ENCODE measurements at regions not wholly inside any gene's neighbourhood (a gene's known extent, or its start where the extent isn't known, plus 50 kb on each side); places are given as distances from the start of the nearest gene placed in this dataset.

DNA sequence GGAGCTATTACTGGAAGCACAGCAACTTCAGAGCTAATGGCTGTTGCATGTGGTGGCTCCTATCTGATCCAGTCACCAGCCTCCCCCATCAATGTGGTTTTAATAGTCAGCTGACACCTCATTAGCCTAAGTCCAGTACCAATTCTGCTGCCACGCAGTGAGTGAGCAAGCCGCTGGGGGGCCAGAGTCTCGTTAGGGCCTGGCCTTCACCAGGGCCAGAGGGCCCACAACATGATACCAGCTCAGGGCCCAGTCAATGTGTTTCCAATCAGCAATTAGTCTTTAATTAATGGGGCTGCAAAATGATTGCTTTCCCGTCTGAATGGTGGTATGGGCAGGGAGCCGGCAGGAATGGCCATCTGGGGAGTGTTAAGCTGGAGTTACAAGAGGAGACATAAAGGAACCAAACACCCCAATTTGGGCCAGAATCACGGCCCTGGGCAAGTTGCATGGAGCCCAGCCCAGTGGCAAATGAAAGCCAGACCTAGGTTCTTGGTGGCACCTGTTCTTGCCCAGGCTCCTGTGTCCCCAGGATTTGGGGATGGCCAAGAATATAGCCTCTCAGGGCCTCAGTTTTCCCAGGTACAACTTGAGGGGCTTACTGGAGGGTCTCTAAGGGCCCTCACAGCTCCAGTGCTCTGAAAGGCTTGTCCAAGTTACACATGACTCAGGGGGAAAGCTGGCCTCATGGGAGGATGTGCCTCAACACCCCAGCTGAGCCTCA lies 119.2 kb downstream of the EFNB1 start:
- no peak for DNase-seq

DNA sequence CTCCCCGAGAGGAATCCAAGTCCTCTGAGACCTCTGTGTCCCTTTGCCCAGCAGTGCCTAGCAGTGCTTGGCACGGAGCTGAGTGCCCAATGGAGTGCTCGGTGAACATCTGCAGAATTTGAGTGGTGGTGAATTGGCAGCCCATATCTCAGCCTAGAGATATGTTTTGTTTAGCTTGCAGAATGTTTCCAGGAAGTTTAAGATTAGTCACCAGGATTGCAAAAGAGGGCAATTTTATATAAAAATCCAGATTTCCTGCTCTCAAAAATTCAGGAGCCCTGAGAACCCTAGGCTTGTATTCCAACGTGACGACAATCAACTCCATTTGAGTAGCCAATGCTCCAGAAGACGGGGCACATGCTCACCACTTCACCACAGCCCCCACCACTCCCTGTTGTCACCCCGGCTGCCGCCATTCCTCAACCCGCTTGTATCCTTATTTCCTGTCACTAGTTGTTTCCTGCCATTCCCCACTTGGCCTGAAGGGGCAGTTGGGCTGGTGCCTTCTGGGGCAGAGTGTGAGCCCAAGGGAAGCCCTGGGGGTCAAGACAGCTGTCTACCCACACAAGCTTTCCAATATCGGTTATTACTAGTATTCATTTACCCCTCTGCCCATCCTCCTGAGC lies 116.9 kb downstream of the EFNB1 start:
- DNase-seq = no peak

DNA sequence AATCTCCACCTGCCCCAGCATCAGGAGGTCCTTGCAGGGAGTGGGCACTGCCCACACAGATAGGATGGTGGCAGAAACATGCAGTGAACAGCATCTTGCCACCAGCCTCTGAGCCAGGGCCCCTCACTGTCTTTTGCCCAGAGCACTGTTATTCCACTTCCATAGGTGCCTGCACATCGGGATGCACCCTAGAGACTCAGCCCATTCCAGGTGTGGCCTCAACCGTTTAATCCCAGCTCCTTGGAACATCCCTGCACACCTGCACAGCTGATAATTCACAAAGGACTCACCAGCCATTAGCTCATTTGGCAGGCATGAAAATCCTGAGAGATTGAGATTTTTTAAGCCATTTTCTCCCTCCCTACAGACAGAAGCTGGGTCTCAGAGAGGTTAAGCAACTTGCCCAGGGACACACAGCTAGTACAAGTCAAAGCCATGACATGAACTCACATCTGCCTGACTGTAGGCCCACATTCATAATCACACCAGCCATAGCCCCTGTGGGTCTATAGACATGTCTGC lies 116.3 kb downstream of the EFNB1 start:
- DNase-seq = no peak

DNA sequence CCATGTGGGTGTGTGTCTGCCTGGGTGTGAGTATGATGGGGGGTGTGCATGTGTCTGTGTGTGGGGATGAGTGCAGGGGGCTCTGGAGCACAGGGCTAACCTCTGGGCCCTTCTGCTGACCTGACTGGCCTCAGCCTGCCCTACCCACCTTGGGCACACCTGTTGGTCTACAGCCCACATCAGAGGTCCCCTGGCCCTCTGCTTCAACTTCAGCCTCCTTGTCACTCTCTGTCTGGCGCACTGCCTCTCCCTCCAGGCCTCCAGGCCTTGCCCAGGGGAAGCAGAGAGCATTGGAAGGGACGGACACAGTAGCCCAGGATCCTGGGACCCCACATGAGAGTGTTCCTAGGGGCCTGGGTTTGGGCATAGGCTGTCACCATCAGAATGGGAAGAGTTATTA lies 115.4 kb downstream of the EFNB1 start:
- DNase-seq = no peak

DNA sequence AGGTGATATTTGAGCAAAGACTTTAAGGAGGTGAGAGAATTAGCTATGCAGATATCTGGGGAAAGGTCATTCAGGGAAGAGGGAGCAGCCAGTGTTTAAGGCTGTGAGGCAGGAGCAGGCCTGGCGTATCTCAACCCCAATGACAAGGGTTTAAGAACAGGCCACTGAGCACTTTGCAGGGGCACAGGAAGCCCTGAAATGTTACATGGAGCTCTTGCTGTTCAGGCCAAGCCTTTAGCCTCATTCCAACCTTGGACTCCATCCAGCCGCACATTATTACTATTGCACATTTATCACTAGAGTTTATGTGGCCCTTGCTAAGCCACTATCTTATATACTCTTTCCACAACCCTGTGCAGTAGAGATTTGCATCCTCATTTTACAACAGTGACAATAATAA lies 114.0 kb downstream of the EFNB1 start:
- peak in 1 of 2 donors; percentile 57 for DNase-seq

DNA sequence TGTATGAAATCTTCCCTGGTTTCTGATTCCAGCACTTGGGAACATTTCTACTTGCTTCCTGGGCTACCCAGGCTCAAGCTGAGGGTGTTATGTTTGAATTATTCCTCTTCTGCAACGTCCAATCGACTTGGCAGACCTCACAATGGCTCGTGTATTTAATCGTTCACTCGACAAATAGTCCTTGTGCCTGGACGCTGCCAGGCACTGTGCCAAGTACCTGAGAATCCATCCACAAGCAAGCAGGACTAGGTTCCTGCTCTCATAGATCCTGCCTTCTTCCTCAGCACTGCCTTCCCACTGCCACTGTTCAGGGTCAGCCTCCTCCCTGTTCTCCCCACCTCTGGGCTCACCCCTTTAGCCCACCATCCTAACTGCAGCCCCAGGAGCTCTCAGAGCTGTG lies 113.3 kb downstream of the EFNB1 start:
- DNase-seq = no peak

DNA sequence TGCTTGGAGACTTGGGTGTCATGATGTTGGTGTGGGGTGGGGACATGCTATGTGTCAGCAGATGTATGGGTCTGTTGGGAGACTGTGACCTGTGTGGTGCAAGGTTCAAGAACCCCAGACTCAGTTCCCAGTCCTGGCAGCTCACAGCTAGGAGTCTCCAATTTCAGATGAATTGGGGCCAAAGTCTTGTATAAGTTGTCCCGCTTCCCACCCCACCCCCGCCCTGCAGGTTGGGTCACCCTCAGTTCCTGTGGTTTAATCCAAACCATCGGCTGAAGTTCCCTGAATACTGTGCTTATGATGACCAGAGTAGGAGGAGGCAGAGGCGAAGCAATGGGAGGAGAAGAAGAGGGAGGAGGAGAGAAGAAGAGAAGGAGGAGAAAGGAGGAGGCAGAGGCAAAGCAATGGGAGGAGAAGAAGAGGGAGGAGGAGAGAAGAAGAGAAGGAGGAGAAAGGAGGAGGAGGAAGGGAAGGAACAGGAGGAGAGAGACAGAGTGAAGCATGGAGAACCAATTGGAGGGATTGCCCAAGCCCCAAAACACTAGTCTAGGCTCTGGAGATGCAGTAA lies 112.6 kb downstream of the EFNB1 start:
- DNase-seq = no peak

DNA sequence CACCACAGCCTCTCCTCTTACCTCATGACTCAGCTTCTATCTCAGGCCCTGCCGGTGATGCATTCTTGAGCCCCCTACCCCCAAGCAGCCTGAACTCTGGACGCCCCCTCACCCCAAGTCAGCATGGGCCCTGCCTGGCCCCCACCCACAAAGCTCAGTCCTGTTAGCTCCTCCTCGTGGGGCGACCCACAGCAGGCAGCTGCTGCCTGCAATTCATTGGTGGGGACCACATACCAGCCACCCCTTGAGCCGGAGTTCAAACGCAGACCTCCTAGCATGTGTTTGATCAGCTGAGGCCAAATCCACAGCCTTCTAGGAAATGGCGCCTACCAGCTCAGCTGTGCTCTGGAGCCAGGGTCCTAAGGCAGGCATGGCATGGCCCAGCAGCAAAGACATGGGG lies 111.8 kb downstream of the EFNB1 start:
- DNase-seq = no peak

DNA sequence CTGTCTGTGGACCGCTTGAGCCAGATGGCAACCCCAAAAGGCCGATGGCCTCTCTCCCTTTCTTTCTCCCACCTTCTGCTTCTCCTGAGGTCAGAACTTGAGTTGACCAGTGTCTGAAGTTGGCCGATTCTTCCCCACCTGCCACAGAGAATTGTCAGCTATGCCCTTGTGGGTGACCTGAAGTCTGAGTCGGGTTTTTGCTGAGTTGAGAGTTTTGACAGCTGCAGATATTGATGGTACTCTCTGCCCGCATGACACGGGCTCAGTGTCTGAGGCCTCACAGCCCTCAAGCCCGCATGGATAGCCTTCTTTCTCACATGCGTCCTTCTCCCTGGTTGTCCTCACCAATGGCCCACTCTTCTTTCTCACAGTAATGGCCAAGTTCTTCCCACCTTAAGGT lies 111.0 kb downstream of the EFNB1 start:
- DNase-seq = no peak

DNA sequence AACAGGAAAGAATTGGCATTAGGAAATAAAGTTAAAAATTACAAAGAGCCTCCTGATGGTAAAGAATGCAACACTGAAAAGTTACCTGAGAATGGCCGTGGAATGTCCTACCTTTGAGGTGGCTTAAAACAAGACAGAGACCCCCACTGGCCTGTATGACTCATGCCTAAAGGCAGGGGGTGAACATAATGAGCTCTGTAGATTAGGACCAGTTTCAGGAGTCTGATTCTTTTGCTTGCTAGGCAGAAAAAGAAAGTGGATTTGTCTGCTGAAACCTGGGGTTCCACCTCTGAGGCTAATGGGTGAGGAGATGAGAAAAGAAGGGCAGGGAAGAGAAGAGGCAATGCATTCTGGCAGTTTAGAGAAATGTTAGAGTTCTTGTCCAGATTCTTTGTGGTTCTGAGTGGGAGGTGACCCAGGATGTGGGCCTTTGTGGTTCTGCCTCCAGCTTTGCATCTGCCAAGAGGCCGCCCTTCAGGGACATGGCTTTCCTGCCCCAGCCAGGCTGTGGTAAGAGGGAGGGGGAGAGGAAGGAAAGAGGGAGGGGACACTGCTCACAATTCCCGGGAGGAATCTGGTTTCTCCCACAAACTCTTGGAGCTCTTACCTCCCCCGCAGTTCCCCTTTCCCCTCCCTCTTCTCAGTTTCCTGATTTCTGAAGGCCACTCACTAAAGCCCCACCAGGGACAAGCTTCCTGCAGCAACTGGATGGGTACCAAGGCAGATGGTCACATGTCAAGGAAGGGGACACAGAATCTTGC lies 109.6 kb downstream of the EFNB1 start:
- no peak for DNase-seq

DNA sequence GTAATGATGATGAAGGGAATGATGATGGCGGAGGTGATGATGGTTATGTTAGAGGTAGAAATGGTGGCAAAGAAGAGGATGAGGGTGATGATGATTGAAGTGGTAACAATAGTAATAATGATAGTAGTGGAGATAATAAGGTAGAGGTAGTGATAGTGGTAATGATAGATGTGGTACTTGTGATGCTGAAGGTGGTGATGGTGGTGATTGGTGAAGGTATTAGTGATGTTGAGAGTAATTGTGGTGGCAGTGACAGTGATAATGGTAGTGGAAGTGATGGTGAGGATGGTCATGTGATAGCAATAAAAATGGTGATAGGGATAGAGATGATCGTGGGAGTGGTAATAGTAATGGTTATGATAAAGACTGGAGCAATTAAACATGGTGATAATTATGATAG lies 108.8 kb downstream of the EFNB1 start:
- DNase-seq = no peak

DNA sequence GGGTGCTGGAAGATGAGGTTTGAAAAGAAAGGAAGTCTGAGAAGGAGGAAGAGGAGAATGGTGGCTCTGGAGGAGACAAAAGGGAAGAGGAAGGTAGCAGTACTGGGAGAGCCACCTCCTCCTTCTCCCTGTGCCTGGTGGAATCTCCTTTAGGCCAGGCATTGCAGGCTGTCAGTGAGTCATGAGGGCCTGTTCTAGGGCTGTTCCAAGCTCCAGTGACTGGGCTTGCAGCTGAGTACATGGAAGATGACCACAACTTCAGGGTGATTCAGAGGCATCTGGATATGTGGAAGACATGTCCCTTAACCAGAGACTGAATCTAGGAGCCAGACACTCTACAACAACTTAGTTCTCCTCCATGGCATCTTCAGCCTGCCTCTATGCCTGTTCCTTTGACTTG lies 107.8 kb downstream of the EFNB1 start:
- no peak for DNase-seq

DNA sequence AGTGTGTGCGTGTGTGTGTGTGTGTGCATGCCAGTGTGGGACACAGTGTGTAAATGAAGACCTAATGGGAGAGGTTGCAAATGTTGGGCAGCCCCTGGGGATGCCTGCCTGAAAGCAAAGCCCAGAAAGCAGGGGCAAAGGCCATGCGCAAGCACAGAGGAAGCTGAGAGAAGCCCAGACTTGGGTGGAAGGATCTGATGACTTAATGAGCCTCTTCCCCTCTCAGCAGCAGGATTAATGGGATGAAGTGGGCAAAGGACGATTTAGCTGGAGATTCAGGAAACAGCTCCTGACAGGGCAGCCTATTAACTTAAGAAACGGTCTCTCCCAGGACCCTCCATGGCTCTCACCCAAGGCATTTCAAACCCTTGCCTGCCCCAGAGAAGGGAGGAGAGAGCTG lies 107.3 kb downstream of the EFNB1 start:
- no peak for DNase-seq

DNA sequence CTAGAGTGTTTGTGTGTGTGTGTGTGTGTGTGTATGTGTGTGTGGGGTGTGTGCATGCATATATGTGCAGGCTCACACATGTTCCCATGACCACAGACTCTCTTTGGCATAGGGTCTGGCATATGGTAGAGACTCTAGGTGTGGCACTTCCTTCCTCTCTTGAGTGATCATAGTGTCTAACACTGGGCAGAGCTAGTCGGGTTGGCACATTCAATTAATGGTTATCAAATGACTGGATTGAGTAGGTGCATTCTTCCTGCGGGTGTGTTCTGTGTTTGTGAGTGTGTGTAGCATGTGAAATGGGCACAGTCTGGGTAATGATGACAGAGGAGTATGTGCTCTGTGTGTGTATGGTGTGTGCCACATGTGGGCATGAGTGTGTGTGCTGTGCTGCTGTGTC lies 106.5 kb downstream of the EFNB1 start:
- DNase-seq = no peak

DNA sequence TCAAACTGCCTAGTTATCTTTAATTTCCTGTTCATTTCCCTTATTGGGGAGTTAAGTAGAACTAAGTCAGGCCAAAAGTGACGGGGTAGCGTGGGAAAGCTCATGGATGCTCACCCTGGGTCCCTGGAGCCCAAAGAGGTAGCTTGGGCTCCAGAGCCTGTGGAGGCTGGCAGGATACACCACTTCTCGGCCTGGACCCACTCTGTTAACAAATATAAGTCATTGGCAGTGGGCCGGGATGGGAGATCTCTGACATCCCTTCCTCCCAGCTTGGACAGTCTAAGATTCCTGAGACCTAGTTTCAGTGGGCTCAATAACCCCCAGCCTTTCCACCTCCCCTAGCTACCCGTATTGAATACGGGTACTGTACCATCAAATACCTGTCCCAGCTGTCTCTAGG lies 106.1 kb downstream of the EFNB1 start:
- no peak for DNase-seq

DNA sequence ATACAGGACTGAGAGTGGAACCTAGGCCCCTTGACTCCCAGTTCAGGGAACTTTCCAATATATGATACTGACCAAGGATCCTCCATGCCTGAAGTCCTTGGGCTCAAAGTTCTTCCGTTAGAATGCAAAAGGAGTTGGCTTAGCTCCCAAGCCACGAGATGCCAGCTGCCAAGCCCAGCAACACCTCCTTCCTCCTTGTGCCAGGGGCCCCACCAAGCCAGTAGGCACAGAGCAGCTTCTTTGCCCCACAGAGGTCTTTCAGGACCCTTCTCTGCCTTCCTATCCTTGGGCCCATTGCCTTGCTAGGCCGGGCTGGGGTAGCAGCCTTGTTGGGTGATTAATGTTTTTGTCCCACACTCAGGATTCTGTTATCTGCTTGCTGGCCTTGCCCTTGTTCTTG lies 105.6 kb downstream of the EFNB1 start:
- no peak for DNase-seq

DNA sequence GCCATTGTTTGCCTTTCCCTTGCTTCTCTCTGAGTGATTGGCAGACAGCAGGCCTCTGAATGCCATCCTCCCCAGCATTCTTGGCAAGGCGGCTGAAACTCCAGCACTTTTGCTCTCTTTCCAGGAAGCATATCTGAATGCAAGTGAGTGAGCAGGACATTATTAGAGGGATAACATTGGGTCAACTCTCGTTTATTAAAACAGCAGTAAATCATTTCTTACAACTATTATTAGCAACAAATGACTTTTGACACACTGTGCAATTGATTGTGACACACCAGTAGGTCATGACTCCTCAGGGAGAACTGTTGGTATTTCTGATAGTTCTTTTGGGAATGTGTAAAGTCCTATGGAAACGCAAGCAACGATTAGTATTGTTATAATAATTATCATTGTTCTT lies 103.8 kb downstream of the EFNB1 start:
- DNase-seq = no peak

DNA sequence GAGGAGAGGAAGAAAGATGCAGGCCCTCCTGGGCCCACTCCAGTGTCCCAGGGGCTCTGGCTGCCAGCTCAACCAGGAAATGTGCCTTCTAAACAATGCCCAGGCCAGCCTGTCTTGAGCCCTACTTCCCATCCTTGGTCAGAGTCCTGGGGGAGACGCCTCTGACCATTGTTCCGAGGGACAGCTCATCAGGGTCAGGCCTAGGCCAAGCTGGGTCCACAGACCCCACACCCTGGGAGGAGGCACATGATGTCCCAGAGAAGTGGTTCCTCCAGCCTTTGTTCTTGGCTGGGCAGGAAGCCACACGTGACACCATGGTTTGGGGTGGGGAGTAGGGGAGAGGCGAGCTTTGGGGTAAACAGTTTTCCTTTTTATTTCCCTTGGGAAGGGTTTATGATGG lies 102.5 kb downstream of the EFNB1 start:
- DNase-seq = no peak

DNA sequence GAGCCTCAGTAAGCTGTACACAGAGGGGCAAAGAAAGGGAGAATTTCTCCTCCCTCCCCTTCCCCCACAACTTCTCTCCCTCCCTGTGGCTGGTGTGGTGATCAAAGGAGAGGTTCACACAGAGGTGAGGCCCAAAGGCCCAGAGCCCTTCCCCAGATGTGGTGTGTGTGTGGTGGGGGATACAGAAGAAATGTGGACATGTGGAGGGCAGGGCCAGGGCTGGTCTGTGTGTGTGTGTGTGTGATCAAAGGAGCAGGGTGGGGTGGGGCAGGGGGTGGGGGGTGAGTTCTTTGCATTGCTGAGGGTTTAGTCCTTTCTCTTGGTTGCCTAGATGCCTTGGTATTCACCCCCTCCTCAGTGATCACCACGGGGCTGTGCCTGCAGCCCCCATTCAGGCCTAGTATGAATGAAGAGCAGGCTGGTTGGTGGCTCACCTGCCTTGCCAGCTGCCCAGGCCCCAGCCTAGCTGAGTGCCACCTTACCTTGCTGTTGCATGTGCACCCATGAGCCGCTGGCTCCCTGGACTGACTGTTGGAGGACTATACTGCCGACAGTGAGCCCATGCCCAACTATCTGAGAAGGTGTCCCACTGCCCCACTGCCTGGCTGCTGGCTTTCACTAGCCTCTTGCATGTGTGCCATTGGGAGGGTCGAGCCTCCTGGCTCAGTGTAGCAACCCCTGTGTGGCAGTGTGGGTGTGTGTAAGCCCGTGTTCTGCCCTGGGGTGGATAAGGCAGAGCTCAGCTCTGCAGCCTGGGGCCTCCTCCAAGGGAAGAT lies 101.9 kb downstream of the EFNB1 start:
- no peak for DNase-seq

DNA sequence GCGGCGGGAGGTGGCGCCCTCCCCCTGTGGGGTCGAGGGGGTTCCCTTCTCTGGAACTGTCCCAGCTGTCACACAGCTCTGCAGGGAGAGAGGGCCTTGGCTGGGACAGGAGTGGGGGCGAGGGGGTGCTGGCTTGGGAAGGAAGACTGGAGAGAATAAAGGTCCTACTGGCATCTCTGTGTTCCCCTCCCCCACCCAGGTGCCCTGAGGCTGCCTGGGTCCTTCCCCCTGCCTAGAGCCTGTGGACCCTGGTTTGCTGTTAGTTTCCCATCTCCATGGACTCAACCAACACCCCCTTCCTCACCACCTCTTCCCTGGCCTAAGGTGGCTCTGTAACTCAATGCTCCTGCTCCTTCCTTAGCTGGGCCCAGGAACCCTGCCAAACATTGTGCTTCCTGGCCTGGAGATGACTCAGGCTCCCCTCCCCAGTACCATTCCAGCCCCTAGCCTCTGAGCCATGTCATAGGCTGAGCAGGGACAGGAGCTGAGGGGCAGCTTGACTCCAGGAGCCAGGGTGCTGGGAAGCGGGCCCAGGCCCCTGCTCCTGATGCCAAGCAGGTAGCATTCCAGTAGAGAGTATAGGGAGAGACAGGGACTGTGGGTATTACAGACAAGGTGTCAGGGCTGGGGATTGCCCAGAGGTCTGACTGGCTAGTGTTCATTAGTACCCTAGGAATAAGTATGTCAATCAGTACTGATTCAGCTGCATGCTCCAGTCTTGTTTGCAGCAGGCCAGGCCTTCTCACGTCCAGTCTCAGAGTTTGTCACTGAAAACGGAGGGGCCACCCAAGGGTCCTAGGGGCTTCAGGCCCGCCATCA lies 100.7 kb downstream of the EFNB1 start:
- no peak for DNase-seq

DNA sequence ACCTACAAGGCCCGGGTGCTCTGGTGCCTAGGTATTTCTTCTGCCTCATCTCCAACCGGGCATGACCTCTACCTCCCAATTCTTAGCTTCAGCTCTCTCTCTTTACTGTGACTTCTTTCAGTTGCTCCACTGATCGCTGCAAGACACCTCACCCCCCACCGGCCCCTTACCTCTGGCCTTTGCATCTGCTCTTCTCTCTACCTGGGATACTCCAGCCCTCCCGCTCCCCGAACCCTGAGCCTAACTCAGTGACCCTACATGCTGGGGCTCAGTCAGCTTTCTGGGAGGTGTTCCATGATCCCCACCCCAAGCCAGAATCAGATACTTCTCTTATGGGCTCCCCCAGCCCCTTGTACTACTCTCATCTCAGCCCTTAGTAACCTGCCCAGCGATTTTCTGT lies 99.6 kb downstream of the EFNB1 start:
- DNase-seq = no peak
